HG02588 (cell line): ENCODE measurements at regions not wholly inside any gene's neighbourhood (a gene's known extent, or its start where the extent isn't known, plus 50 kb on each side); places are given as distances from the start of the nearest gene placed in this dataset.

Experiments
- ATAC-seq: cut with Tn5 transposase; IDR thresholded peaks from one replicate; pipeline ENCODE4 v1.9.1; 2021; ENCODE audit warnings: mild to moderate bottlenecking, moderate library complexity; ENCODE audit not compliant: unreplicated experiment

DNA sequence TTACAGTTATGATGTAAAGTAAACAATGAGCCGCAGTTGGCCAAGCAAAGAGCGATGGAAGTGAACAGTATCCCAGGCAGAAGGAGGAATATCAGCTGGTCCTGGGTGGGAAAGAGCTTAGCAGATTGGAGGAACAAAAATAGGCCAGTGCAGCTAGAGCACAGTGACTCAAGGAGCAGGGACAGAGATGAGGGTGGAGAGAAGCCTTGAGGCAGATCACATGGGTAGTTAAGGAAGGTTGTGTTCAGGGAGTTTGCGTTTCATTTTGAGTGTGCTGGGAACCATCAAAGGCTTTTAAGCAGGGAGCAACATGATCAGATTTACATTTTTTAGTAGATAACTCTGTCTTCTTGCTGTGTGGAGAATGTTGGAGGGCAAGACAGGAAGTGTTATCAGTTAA lies 113.6 kb downstream of the OAT start:
- no peak for ATAC-seq

GRCh38 chr10:124303662-124304418 lies 114.9 kb downstream of the OAT start:
- ATAC-seq, result no peak

GRCh38 chr10:124302951-124303505 lies 115.7 kb downstream of the OAT start:
- no peak for ATAC-seq

- ATAC-seq, result no peak
These were observed 117.0 kb downstream of the OAT start for GRCh38 chr10:124301736-124302135.

DNA sequence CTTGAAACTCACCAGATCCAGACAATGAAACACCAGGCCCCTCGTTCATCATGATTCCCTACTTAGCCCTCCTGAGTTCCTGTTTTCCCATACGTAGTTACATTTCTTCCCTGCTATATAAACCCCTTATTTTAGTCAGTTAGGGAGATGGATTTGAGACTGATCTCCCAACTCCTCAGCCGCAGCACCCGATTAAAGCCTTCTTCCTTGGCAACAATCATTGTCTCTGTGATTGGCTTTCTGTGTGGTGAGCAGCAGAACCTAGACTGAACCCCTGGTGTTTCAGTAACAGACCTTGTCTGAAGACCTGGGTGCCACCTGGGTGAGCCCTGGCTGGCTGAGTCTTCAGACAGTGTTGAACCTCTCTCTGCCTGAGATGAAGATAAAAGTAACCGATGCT lies 118.0 kb downstream of the OAT start:
- no peak for ATAC-seq

GRCh38 chr10:124300224-124300623 lies 118.5 kb downstream of the OAT start:
- ATAC-seq, result no peak

DNA sequence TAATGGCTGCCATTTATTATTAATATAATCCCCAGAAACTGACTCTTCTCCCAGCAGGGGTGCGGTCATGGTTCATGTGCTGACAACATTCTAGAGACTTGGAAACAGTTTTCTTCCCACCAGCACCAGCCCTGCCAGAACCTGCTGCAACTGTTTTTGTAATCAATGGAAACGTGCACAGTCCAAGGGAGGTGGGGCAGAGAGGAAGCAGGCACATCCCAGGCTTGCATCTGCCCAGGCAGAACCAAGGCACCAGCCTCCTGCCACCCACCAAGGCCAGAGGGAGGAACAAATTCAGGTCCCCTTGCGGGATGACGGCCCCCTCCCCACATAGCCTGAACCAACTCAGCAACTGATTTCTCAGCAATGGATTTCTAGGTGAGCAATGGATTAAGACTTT lies 119.0 kb downstream of the OAT start:
- no peak for ATAC-seq

DNA sequence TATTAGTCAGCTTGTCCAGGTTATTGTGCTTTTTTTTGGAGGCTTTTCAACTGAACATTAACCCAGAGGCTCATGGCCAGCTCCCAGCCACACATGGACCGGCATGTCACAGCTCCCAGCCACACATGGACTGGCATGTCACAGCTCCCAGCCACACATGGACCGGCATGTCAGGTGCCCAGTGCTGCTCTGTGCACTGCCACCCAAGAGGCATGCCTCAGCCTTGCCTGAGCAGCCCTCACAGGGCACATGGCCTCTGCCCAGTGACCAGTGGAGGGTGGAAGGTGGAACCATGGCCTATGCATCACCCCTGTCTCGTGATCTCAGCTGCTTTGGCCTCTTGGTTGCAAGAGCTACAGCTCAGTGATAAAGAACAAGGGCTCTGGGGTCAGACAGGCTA lies 119.8 kb downstream of the OAT start:
- ATAC-seq, result no peak

GRCh38 chr10:124296813-124297788 lies 121.6 kb downstream of the OAT start:
- no peak for ATAC-seq

GRCh38 chr10:124296121-124296812 lies 122.5 kb downstream of the OAT start:
- ATAC-seq, result no peak

GRCh38 chr10:124294811-124295770 lies 123.6 kb downstream of the OAT start:
- ATAC-seq, result no peak

- no peak for ATAC-seq
These were observed 124.9 kb downstream of the OAT start for GRCh38 chr10:124293616-124294449.

- no peak for ATAC-seq
These were observed 125.7 kb downstream of the OAT start for GRCh38 chr10:124292911-124293615.

DNA sequence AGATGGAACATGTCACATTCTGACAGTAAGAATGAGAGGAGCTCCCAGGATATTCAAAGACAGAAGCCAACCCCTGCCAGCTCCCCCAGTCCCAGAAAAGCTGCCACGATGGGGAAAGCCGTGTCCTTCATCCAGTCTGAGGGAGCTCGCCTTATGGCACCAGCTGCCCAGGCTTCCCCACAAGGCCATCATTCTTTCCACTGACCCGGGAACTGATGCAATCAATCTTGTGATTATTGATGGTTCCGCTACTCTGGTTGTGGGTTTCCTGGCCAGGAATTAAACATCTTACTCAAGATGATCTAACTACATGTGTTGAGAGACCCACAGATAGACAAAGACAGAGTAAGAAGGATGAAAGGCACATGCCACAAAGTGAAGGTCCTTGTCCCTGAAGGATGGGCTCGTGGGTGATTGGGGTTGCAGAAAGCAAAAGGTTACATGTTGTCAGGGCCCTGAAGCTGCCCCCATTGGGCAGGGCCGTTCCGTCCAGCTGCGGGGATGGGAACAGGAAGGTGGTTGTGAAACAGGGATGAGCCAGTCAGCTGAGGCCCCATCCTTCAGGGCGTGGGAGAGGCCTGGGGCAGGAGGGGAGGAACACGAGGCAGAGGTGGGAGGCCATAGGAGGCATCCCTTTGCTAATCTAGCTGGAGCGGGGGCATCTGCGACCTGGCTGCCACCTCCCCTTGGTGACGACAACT lies 127.6 kb downstream of the OAT start:
- ATAC-seq, result no peak

DNA sequence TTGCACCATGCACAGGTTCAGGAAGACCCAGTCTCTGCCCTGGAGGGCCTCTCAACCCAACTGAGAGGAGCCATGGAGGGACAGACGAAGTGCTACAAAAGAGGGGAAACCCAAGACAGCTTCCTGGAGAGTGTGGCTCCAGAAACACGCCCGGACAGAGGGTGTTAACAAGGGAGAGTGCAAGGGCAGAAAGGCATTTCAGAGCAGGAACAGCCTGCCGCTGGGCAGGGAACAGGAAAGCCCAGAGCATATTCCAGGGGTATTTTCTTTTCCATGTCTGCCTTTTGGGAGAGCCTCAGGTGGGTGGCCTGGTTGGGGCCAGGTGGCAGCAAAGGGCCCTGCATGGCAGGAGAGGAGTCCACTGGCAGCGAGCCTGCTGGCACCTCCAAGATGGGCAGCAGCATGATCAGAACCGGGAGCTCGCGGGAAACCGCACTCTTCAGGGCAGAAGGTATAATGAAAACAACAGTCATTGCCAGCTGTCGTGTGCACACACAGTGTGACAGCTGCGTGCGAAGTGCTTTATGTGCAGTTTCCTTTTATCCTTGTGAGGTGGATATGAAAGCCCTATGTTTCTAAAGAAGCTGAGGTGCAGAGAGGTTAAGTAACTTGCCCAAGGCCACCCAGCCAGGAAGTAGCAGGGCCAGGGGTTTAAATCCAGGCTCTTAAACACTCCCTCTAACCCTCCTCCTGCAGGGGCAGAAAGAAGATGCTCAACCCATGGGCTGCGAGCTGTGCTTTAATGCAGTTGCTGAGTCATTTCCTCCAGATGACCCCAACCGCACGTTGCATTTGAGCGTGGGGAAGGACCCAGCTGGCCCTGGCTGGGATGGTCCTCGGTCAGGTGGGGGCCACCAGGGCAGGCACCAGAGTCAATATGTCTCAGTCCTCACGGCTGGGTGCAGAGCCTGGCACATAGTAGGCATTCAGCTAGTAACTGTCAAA lies 128.6 kb downstream of the OAT start:
- ATAC-seq, result no peak

DNA sequence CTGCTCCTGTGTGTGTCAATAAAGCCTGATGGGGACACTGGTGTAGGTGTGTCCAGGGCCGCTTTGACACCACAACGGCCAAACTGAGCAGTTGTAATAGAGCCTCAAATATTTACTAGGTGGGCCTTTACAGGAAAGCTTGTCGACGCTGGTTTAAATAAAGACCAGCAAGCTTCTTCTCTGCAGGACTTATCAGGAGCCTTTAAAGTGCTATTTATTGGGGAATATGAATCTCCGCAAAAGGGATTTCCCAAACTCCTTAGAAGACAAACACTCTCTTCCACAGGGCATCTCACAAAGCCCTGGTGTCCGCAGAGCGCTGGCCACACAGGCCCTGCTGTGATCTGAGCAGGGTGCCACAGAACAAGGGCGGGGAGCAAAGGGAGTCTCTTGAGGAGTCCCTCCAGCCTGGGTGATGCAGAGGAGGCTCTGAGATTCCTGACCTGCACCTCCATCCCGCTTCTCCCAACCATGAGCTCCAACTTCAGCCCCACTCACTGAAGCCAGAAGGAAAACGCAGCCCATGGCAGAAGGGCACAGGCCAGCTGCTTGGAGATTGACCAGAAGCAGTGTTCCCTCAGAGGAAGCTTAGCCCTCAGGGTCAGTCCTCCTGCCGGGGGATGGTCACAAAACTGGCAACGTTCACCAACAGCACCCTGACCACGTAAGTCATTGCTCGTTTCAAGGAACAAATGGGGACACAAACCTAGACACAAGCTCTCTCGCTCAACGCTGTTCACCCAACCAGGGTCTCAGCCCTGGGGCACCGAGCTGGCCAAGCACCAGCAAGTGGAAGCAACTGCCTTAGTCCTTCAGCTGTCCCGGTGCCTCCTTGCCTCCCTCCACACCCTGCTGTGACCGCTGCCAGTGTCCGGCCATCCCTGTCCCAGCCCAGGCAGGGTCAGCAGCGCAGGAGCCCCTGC lies 129.5 kb downstream of the OAT start:
- ATAC-seq, result no peak
